Lower lobe of right lung (tissue), 2 donors: ENCODE measurements at regions not wholly inside any gene's neighbourhood (a gene's known extent, or its start where the extent isn't known, plus 50 kb on each side); places are given as distances from the start of the nearest gene placed in this dataset.
A peak's percentile ranks its signal among the peaks of the same experiment; 100 is the strongest.

Source experiments
- ATAC-seq, 2 donors: fragments of 200-7000 bp; cut with Tn5 transposase; one replicate each; pipeline ENCODE4 v1.9.1; 2020 to 2022; ENCODE audit warnings: mild to moderate bottlenecking in 2 of 2, moderate library complexity in 2 of 2
- DNase-seq: peaks from one replicate; pipeline ENCODE4 v3.0.0-alpha.2; 2020
- H3K27ac ChIP-seq: fragments of 200-600 bp; one replicate; pipeline ENCODE4 v1.8.0; 2022
- H3K27me3 ChIP-seq: fragments of 200-600 bp; one replicate; pipeline ENCODE4 v1.8.0; 2022; ENCODE audit warnings: low read depth
- H3K36me3 ChIP-seq: fragments of 200-600 bp; one replicate; pipeline ENCODE4 v1.8.0; 2022; ENCODE audit warnings: mild to moderate bottlenecking
- H3K4me1 ChIP-seq: fragments of 200-600 bp; one replicate; pipeline ENCODE4 v1.8.0; 2022
- H3K4me3 ChIP-seq: fragments of 200-600 bp; one replicate; pipeline ENCODE4 v1.8.0; 2022; ENCODE audit warnings: mild to moderate bottlenecking
- H3K9me3 ChIP-seq: fragments of 200-600 bp; one replicate; pipeline ENCODE4 v1.8.0; 2022
- CTCF ChIP-seq: fragments of 200-600 bp; IDR thresholded peaks from one replicate; pipeline ENCODE4 v1.8.0; 2022; ENCODE audit warnings: antibody characterized with exemption, mild to moderate bottlenecking
- intact Hi-C: fragments of 100-400 bp; cut with DNase I; formaldehyde crosslinking; loops from one replicate; pipeline ENCODE4 v1.11.0; 2022
- donor health status: DM: no; HTN: yes; CAD: no; lungs with severe emphysema.

- intact Hi-C loops = no loop called here
- DNase-seq (no peak), ATAC-seq (no peak)
- Histone ChIP-seq H3K27ac (no peak overlapping the region), H3K4me1 (peaks cover 9% of the 10 kb centered on the region), H3K4me3 (no peak overlapping the region), H3K27me3 (no peaks in the 10 kb centered on the region), H3K9me3 (no peaks in the 10 kb centered on the region), H3K36me3 (no peaks in the 10 kb centered on the region)
- no peak for TF ChIP-seq CTCF
These were observed 191.3 kb downstream of the KLF5 start for GRCh38 chr13:73250061-73250460.

- intact Hi-C loops = no loop called here
- TF ChIP-seq CTCF = no peak
- no peaks in the 10 kb centered on the region for H3K9me3 ChIP-seq
- H3K27ac ChIP-seq = peak overlapping the region; percentile 53
- no peaks in the 10 kb centered on the region for H3K27me3 ChIP-seq
- ATAC-seq (peak; percentile 88 to 94), DNase-seq (no peak)
- no peaks in the 10 kb centered on the region for H3K36me3 ChIP-seq
- H3K4me3 ChIP-seq = no peak overlapping the region
- peaks cover 9% of the 10 kb centered on the region for H3K4me1 ChIP-seq
These were observed 190.1 kb downstream of the KLF5 start for GRCh38 chr13:73248711-73249580.

- Histone ChIP-seq H3K4me3 (no peak overlapping the region), H3K27ac (no peak overlapping the region), H3K36me3 (no peaks in the 10 kb centered on the region), H3K9me3 (no peaks in the 10 kb centered on the region), H3K27me3 (no peaks in the 10 kb centered on the region), H3K4me1 (peaks cover 9% of the 10 kb centered on the region)
- no peak for DNase-seq
- no peak for TF ChIP-seq CTCF
- intact Hi-C loops = no loop called here
- no peak for ATAC-seq
These were observed 189.3 kb downstream of the KLF5 start for GRCh38 chr13:73248154-73248553.

GRCh38 chr13:73245246-73245645 is 186.4 kb downstream of the KLF5 start:
- intact Hi-C loops = no loop called here
- no peaks in the 10 kb centered on the region for H3K36me3 ChIP-seq
- H3K9me3 ChIP-seq = no peaks in the 10 kb centered on the region
- no peak overlapping the region for H3K27ac ChIP-seq
- no peaks in the 10 kb centered on the region for H3K27me3 ChIP-seq
- DNase-seq (no peak), ATAC-seq (no peak)
- TF ChIP-seq CTCF = no peak
- H3K4me3 ChIP-seq = no peak overlapping the region
- peaks cover 9% of the 10 kb centered on the region for H3K4me1 ChIP-seq

GRCh38 chr13:73244467-73244866 is 185.7 kb downstream of the KLF5 start:
- intact Hi-C loops = no loop called here

More at GRCh38 chr13:73244467-73244866, 185.7 kb downstream of the KLF5 start:
- ATAC-seq = no peak
- peaks cover 7% of the 10 kb centered on the region for H3K4me1 ChIP-seq
- TF ChIP-seq CTCF = no peak
- H3K27ac ChIP-seq = no peak overlapping the region
- H3K9me3 ChIP-seq = no peaks in the 10 kb centered on the region
- H3K27me3 ChIP-seq = no peaks in the 10 kb centered on the region
- H3K36me3 ChIP-seq = no peaks in the 10 kb centered on the region
- DNase-seq = no peak
- H3K4me3 ChIP-seq = no peak overlapping the region
